Keratinocyte (primary cell): ENCODE measurements at regions not wholly inside any gene's neighbourhood (a gene's known extent, or its start where the extent isn't known, plus 50 kb on each side); places are given as distances from the start of the nearest gene placed in this dataset.

Experiments
- DNase-seq: peaks from one replicate; pipeline ENCODE4 v3.0.0-alpha.2; 2011; ENCODE audit warnings: low read depth, missing footprints, low spot score
- FAIRE-seq: peaks from 2 replicates; lab custom pipeline; 2011; peaks lifted over from hg19 to GRCh38; lab: Jason Lieb, UNC
- H2AFZ ChIP-seq: 2 replicates; pipeline ENCODE4 v1.6.0; 2012; ENCODE audit warnings: low read length, control low read depth, inconsistent platforms; ENCODE audit not compliant: control insufficient read depth
- H3K27ac ChIP-seq: 2 replicates; pipeline ENCODE4 v1.5.1; 2011; ENCODE audit warnings: low read length; ENCODE audit not compliant: control insufficient read depth, insufficient read depth
- H3K27me3 ChIP-seq: 3 replicates; pipeline ENCODE4 v1.6.0; 2011; ENCODE audit warnings: low read length; ENCODE audit not compliant: control insufficient read depth, insufficient read depth; ENCODE audit errors: extremely low read depth
- H3K36me3 ChIP-seq, 2 experiments: 2 replicates in 1 of 2; 3 replicates in 1 of 2; pipeline ENCODE4 v1.5.1; 2011; ENCODE audit warnings: low read length in 2 of 2, mild to moderate bottlenecking in 1 of 2; ENCODE audit not compliant: control insufficient read depth in 2 of 2, insufficient read depth in 2 of 2; ENCODE audit errors: extremely low read depth in 1 of 2
- H3K4me1 ChIP-seq: 3 replicates; pipeline ENCODE4 v1.5.1; 2011; ENCODE audit warnings: low read length; ENCODE audit not compliant: control insufficient read depth, insufficient read depth; ENCODE audit errors: extremely low read depth
- H3K4me2 ChIP-seq: 3 replicates; pipeline ENCODE4 v1.6.0; 2011; ENCODE audit warnings: low read depth, low read length; ENCODE audit not compliant: control insufficient read depth, insufficient read depth; ENCODE audit errors: extremely low read depth
- H3K4me3 ChIP-seq, 3 experiments: fragments of 200-600 bp in 1 of 3; sonication (generic) in 1 of 3; 2 replicates in 2 of 3; 3 replicates in 1 of 3; pipeline ENCODE4 v1.5.1; 2011 to 2016; ENCODE audit warnings: low read length in 3 of 3, mild to moderate bottlenecking in 3 of 3, control low read depth in 2 of 3, inconsistent platforms in 1 of 3, low read depth in 1 of 3, mixed read lengths in 1 of 3, mixed run types in 1 of 3, moderate library complexity in 1 of 3; ENCODE audit not compliant: control insufficient read depth in 2 of 3, insufficient read depth in 2 of 3; ENCODE audit errors: extremely low read depth in 1 of 3
- H3K79me2 ChIP-seq: 2 replicates; pipeline ENCODE4 v1.6.0; 2012; ENCODE audit warnings: low read length; ENCODE audit not compliant: control insufficient read depth, insufficient read depth
- H3K9ac ChIP-seq: 3 replicates; pipeline ENCODE4 v1.6.0; 2011; ENCODE audit warnings: low read length; ENCODE audit not compliant: control insufficient read depth, insufficient read depth; ENCODE audit errors: extremely low read depth
- H3K9me1 ChIP-seq: 3 replicates; pipeline ENCODE4 v1.6.0; 2011; ENCODE audit warnings: low read length; ENCODE audit not compliant: control insufficient read depth, insufficient read depth; ENCODE audit errors: extremely low read depth
- H3K9me3 ChIP-seq: 2 replicates; pipeline ENCODE4 v1.5.1; 2012; ENCODE audit warnings: low read depth, low read length; ENCODE audit not compliant: control insufficient read depth
- H4K20me1 ChIP-seq: 3 replicates; pipeline ENCODE4 v1.6.0; 2011; ENCODE audit warnings: low read length; ENCODE audit not compliant: control insufficient read depth, insufficient read depth; ENCODE audit errors: extremely low read depth
- EZH2 ChIP-seq: IDR thresholded peaks from one replicate; pipeline ENCODE4 v1.6.1; 2012; ENCODE audit warnings: inconsistent platforms, mild to moderate bottlenecking, low read length, moderate library complexity
- dilution Hi-C: fragments of 300-500 bp; cut with MboI; formaldehyde crosslinking; loops from one replicate; pipeline ENCODE4 v1.7.0; 2020; ENCODE audit warnings: low sequenced_read_pairs; ENCODE audit not compliant: extremely low pct_ligation_motif_present
- TF ChIP-seq, protein P1 (sequence below), 3 experiments: IDR thresholded peaks in 1 of 3; conservative IDR thresholded peaks in 1 of 3; optimal IDR thresholded peaks in 1 of 3; 2 replicates in 2 of 3; 3 replicates in 1 of 3; pipeline versions ENCODE3 to v1.5.1; 2011; ENCODE audit warnings: low read length in 3 of 3, mild to moderate bottlenecking in 3 of 3, moderate library complexity in 2 of 3, control low read depth in 1 of 3, inconsistent platforms in 1 of 3; ENCODE audit not compliant: insufficient read depth in 2 of 3; ENCODE audit errors: extremely low read depth in 1 of 3

DNA sequence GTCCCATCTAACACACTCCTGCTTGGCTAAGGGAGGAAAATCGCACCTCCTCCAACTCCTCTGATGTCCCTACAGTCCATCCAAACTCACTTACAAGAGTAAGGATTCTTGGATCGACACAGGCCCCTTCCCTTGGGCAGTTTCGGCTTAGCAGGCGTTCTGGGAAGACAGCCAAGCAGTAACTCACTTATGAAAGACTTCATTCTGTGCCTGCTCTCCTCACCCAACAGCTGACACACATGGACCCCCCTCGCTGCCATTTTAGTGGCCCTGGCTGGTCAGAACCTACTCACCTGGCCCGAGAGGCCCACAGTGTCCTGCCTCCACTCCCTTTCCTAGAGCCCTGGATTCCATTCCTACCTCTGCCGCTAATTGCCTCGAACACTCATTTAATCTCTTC lies 52.3 kb upstream of the BCL2L14 start:
- dilution Hi-C loops: no loop called here
- H3K4me2 ChIP-seq: no peak overlapping the region

DNA sequence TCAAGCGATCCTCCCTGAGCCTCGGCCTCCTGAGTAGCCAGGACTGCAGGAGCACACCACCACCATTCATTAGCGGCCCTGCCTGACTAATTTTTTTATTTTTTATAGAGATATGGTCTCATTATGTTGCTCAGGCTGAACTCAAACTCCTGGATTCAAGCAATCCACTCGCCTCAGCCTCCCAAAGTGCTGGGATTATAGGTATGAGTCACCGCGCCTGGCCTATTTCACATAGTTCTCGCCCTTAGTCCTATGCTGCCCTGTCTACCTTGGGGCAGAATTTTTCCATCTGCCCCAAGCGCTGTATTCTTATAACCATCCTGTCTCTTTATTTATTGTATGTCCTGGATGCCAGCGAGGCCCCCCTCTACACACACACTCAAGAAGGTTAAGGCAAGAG lies 50.9 kb upstream of the BCL2L14 start:
- Histone ChIP-seq H3K79me2 (no peaks in the 10 kb centered on the region), H3K9me1 (no peaks in the 10 kb centered on the region), H3K27me3 (no peaks in the 10 kb centered on the region), H3K9ac (no peak overlapping the region), H3K4me3 (no peak overlapping the region), H4K20me1 (no peaks in the 10 kb centered on the region), H3K27ac (no peak overlapping the region), H3K4me1 (peaks cover 4% of the 10 kb centered on the region), H3K36me3 (no peaks in the 10 kb centered on the region), H3K9me3 (no peaks in the 10 kb centered on the region), H3K4me2 (no peak overlapping the region), H2AFZ (no peak overlapping the region)
- DNase-seq (no peak), FAIRE-seq (no peak)
- TF ChIP-seq EZH2: no peak
- TF ChIP-seq, protein P1, sequence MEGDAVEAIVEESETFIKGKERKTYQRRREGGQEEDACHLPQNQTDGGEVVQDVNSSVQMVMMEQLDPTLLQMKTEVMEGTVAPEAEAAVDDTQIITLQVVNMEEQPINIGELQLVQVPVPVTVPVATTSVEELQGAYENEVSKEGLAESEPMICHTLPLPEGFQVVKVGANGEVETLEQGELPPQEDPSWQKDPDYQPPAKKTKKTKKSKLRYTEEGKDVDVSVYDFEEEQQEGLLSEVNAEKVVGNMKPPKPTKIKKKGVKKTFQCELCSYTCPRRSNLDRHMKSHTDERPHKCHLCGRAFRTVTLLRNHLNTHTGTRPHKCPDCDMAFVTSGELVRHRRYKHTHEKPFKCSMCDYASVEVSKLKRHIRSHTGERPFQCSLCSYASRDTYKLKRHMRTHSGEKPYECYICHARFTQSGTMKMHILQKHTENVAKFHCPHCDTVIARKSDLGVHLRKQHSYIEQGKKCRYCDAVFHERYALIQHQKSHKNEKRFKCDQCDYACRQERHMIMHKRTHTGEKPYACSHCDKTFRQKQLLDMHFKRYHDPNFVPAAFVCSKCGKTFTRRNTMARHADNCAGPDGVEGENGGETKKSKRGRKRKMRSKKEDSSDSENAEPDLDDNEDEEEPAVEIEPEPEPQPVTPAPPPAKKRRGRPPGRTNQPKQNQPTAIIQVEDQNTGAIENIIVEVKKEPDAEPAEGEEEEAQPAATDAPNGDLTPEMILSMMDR (optimal IDR thresholded peaks at IDR 0.05 in 1 of 3, IDR thresholded peaks at IDR 0.05 in 1 of 3, conservative IDR thresholded peaks at IDR 0.05 in 1 of 3; ENCODE audit: extremely low read depth in 1 of 3, insufficient read depth in 2 of 3, low read length in 3 of 3): no peak
- dilution Hi-C loops: no loop called here

More for the DNA sequence above, 52.3 kb upstream of the BCL2L14 start:
- no peaks in the 10 kb centered on the region for H4K20me1 ChIP-seq
- no peak overlapping the region for H3K9ac ChIP-seq
- H3K36me3 ChIP-seq: no peaks in the 10 kb centered on the region
- H3K27ac ChIP-seq: no peak overlapping the region
- H3K4me1 ChIP-seq: peaks cover 4% of the 10 kb centered on the region
- H3K4me3 ChIP-seq: no peak overlapping the region
- FAIRE-seq: no peak
- no peak for DNase-seq
- no peaks in the 10 kb centered on the region for H3K9me3 ChIP-seq
- no peaks in the 10 kb centered on the region for H3K27me3 ChIP-seq
- no peaks in the 10 kb centered on the region for H3K79me2 ChIP-seq
- TF ChIP-seq, protein P1 (optimal IDR thresholded peaks at IDR 0.05 in 1 of 3, IDR thresholded peaks at IDR 0.05 in 1 of 3, conservative IDR thresholded peaks at IDR 0.05 in 1 of 3; ENCODE audit: extremely low read depth in 1 of 3, insufficient read depth in 2 of 3, low read length in 3 of 3): no peak
- TF ChIP-seq EZH2: no peak
- H3K9me1 ChIP-seq: no peaks in the 10 kb centered on the region
- no peak overlapping the region for H2AFZ ChIP-seq
